Uterus (tissue), 2 donors: ENCODE measurements at regions not wholly inside any gene's neighbourhood (a gene's known extent, or its start where the extent isn't known, plus 50 kb on each side); places are given as distances from the start of the nearest gene placed in this dataset.

Experiments used
- CTCF ChIP-seq, 4 experiments: fragments of 200-600 bp in 2 of 4; fragments of 450-650 bp in 2 of 4; sonication (generic) in 2 of 4; IDR thresholded peaks; one replicate each; pipeline ENCODE4 v1.5.1; 2016 to 2019; ENCODE audit warnings: antibody characterized with exemption in 4 of 4, mild to moderate bottlenecking in 2 of 4, moderate library complexity in 1 of 4
- POLR2A ChIP-seq, 2 donors: fragments of 450-650 bp; IDR thresholded peaks; one replicate each; pipeline ENCODE4 v1.6.1; 2016; ENCODE audit warnings: antibody characterized with exemption in 2 of 2, mild to moderate bottlenecking in 1 of 2, moderate library complexity in 1 of 2

DNA sequence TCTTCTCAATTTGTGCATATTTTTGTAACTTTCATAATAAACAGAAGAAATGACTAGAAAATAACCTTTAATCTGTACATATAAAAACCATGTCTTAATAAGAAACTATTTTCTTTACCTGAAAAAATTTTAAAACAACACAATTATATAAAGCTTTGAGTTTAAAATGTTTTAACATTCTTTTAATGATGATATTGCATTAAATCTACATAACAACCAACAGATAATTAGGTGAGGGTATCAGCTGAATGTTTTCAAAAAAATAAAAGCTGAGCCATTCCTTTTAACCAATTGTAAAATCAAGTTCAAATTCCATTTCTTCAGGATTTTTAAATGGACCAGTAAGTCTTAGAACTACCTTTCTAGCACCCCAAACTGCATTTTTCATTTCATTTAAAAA is 1185.0 kb upstream of the CITED2 start:
- no peak for TF ChIP-seq CTCF (IDR thresholded peaks at IDR 0.05)
- no peak for TF ChIP-seq POLR2A (IDR thresholded peaks at IDR 0.05)
